HG03060 (cell line): ENCODE measurements at regions not wholly inside any gene's neighbourhood (a gene's known extent, or its start where the extent isn't known, plus 50 kb on each side); places are given as distances from the start of the nearest gene placed in this dataset.

Experiments
- ATAC-seq: cut with Tn5 transposase; IDR thresholded peaks from one replicate; pipeline ENCODE4 v1.9.1; 2021; ENCODE audit warnings: low read depth, moderate number of reproducible peaks; ENCODE audit not compliant: unreplicated experiment

DNA sequence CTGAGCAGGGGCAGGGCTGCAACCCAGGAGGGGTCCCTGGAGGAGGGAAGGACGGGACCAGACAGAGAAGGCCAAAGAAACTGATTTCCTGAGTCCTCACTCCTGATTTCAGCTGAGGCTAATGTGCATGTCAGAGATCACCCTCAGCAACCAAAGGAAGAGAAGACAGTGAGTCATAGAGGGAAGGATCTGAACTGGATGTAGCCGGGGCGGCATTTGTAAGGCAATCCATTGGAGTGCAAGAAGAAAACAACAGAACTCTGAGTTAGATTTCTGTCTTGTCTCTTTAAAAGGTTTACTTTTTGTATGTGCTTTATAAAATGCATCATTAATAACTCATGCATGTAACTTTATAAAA is 105.3 kb upstream of the AGBL1 start:
- no peak for ATAC-seq

DNA sequence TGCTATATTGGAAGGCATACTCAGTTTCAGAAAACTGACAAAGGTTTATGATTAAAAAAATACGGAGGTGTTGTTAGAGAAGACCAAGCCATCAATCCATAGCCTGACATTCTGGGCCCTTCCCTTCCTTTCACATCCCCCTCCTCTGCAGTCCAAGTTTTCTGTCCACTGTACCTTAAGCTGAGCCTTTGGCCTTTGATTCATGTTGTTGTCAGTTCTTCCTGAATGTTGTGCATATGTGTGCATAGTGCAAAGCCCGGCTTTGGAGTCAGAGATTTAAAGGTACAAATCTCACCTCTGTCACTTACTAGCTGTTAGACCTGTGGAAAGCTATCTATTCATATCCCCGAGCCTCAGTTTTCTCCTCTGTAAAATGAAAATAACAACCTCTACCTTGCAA is 104.9 kb upstream of the AGBL1 start:
- ATAC-seq = no peak

- no peak for ATAC-seq
These were observed 103.6 kb upstream of the AGBL1 start for GRCh38 chr15:85976102-85976501.

DNA sequence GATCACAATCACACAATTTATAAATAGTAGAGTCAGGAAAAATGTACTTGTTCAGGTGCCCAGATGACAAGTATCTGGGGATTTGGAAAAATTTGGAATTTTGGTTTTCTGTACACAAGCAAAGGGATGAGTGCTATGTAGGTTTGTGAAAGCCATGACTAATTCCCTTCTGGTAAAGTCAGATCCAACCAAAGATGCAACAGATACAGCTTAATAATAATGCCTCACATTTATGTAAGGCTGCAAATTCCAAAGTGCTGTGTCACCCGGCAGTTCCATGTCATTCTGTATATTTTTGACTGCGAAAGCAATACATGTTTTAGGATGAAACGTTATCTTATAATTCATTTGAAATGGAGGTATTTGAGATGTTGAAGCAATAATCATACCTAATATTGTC is 102.7 kb upstream of the AGBL1 start:
- ATAC-seq = no peak

- ATAC-seq = no peak
These were observed 102.1 kb upstream of the AGBL1 start for GRCh38 chr15:85977586-85977985.

DNA sequence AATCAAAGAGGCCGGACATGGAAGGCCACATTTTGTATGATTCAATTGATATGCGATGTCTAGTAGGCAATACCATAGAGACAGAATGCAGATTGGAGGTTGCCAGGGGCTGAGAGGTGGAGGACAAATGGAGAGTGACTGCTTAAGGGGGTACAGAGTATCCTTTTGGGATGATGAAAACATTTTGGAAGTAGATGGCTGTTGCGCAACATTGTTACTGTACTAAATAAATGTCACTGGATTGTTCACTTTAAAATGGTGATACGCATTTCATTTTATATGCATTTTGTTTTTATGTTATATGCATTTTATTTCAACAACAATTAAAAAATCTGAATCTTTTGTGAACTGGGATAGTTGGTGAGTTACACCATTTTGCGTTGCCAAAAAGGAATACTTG is 99.7 kb upstream of the AGBL1 start:
- no peak for ATAC-seq

- ATAC-seq = no peak
These were observed 98.7 kb upstream of the AGBL1 start for GRCh38 chr15:85980946-85981345.

- ATAC-seq = no peak
These were observed 95.4 kb upstream of the AGBL1 start for GRCh38 chr15:85984241-85984640.

GRCh38 chr15:85986116-85986515 is 93.6 kb upstream of the AGBL1 start:
- no peak for ATAC-seq

DNA sequence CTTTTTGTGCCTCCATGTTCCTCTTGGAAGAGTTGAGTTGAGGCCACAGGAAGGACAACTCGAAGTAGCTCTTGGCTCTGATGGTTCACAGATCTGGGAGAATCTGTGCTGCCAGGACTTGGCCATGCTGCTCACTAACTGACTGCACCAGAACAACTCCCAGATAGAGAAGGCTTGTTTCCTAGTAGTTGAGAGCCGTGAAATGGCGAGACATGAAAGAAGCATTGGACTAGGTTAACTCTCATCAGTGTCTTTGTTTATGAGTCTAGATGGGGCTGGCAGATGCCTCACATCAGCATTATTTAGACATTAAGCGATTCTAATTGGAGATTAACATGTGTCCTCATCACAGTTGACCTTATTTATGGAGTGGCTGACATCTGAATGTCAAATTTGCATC is 92.9 kb upstream of the AGBL1 start:
- ATAC-seq = no peak

DNA sequence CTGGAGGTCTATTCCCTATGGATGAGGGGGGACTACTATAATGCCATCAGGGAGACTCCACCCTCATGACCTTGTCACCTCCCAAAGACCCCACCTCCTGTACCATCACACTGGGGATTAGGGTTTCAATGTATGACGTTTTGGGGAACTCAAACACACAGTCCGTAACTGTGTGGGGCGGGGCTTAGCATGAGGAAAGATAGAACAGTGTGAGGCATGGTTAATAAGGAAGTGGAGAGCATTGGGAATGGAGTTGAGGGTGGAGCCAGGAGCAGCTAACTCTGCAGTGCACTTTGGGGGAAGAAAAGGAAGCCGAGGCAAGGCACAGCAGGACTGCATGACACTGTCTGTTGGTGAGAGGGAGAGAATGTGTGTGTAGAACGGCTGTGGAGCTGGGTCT is 90.9 kb upstream of the AGBL1 start:
- no peak for ATAC-seq

DNA sequence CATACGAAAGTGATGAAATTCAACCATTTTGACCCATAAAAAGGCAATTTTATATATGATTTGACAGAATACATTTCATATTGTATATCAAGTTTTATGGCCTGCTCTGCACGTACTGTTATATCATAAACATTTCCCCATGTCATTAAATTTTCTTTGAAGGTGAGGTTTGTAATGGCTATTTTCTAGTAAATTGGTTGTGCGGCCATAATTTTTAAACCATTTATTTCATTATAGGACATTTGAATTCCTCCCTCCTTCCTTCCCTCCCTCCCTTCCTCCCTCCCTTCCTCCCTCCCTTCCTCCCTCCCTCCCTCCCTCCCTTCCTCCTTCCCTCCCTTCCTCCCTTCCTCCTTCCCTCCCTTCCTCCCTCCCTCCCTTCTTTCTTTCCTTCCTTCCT is 87.4 kb upstream of the AGBL1 start:
- no peak for ATAC-seq

DNA sequence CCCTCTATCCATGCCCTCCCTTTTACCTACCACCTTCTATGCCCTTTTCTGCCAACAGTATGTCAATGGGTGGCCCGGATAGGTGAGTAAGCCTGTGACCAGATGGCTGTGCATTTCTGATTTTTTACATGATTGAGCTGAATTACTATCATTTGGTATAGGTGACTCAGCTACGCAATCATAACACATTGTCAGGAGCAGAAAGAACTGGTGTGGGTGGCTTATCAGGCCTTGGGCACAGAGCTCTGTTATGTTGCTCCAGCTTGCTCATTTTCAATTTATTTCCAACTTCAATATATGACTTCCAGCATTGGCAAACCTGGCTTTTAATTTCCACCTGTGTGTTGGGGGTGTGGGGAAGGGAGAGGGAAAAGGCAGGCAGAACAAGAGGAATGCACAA is 86.6 kb upstream of the AGBL1 start:
- ATAC-seq = no peak

- no peak for ATAC-seq
These were observed 82.1 kb upstream of the AGBL1 start for GRCh38 chr15:85997618-85998017.

DNA sequence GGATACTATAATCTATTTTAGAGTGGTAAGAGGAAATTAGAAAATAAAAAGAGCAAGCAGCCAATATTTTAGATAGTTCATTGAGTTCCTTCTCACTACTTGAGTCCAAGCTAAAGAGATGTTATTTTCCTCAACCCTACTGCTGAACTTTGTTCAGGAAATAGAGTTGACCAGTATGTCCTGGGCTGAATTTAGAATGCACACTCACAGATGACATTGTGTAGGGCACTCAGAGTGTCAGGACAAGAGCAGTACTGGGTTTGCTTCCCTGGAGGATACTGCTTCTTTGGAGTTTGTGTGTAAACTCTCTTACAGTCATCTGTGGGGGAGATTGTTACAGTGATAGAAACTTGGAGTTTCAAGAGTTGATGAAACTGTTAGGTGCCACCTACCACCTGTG is 80.0 kb upstream of the AGBL1 start:
- ATAC-seq = no peak

GRCh38 chr15:86001200-86001599 is 78.5 kb upstream of the AGBL1 start:
- ATAC-seq = no peak

- ATAC-seq = no peak
These were observed 77.2 kb upstream of the AGBL1 start for GRCh38 chr15:86002444-86002843.

DNA sequence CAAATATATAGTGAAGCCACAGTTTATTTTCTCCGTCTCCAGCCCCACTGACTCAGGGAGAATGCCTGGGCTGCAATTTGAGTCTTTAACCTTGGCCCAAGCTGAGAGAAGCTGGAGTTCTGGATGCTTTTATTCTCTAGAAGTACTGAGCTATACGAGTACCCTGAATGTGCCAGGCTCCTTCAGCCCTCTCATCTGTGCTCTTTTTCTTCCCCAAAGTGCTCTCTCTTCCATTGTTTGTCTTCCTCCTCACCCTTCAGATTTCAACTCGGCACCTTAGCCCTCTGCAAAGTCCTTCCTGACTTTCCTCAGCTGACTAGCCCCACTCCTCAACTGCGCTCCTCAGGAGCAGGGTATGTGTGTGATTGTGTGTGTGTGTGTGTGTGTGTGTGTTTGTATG is 75.6 kb upstream of the AGBL1 start:
- ATAC-seq = no peak

DNA sequence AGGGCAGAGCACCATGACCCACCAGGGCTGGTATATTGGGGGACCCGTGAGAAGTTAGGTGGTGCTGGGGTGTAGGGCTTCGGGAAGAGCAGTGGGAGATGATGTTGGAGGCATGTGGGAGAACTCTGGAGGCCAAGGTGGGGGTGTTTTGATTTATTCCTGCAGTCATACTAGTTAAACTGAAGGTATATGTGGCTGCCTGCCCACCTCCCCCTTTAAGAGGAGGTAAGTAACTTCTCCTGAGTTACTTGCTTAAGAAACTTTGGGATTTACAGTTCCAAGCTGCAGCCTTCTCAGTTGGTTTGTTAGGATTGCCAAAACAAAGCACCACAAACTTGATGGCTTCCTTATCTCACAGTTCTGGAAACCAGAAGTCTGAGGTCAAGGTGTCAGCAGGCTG is 73.1 kb upstream of the AGBL1 start:
- no peak for ATAC-seq

DNA sequence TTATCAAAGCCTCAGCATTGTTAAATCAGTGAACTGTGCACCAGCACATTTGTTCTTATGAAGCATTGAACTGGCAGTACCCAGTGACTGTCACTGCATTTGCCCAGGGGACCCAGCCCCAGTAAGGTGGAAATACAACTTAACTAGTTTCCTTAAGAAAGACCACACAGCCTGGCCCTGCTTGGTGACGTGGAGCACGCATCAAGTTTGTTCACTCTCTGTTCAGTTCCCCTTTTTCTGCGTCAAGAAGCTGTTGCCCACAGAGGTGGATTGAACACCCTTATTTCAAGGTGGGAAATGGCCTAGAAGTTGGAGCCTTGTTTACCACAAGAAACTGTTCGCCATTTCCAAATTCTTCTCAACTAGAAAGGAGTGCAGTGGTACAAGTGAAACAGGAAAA is 69.9 kb upstream of the AGBL1 start:
- ATAC-seq = no peak

- ATAC-seq = no peak
These were observed 69.3 kb upstream of the AGBL1 start for GRCh38 chr15:86010398-86010797.

DNA sequence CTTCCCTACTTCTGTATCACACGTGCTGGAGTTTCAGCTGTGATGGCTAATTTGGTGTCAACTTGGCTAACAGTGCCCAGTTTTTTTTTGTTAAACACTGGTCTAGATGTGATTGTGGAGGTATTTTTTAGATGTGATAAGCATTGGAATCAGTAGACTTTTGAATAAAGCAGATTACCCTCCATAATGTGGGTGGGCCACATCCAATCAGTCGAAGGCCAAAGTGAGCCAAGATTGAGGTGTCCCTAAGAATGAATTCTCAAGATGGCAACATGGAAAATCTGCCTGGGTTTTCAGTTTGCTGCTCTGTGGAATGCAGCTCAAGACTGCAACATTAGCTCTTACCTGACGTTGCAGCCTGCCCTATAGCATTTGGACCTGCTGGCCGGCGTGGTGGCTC is 68.8 kb upstream of the AGBL1 start:
- ATAC-seq = no peak

GRCh38 chr15:86014016-86014415 is 65.7 kb upstream of the AGBL1 start:
- no peak for ATAC-seq

DNA sequence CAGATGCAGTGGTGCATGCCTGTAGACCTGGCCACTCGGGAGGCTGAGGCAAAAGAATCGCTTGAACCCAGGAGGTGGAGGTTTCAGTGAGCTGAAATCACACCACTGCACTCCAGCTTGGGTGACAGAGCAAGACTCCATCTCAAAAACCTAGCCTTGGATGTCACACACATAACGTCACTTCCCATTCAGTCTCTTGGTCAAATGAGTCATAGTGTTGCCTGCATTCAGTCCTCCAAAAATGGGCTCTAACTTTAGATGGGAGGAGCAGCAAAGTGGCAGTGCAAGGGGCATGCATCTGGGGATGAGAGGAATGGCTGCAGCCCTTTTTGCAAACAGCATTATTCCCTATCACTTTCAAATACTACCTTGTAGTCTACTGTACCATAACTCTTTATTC is 62.9 kb upstream of the AGBL1 start:
- ATAC-seq = no peak
